ENCODE measurements at regions not wholly inside any gene's neighbourhood (a gene's known extent, or its start where the extent isn't known, plus 50 kb on each side); places are given as distances from the start of the nearest gene placed in this dataset.

DNA sequence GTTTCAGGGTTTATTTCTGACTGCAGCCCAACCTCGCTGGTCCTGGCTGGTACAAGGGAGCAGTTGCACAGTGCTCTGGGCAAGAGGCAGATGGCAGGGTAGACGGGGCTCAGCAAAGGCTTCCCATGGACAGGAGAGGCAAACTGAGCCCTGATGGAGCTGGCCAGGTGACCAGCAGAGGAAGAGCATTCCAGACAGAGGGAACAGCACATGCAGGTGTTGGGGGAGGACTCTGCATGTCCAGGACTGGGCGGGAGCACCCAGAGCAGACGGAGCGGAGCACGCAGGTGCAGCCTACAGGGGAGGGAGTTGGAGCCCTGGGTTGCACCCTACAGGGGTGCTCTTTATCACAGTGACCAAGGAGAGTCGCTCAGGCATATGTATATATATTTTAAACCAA, 285.3 kb downstream of the FOXL1 start:
- H3K9me3 ChIP-seq (ENCODE audit: low read depth, low read length, poor library complexity, severe bottlenecking) = no peaks in the 10 kb centered on the region
- H3K27me3 ChIP-seq (replicated peaks; ENCODE audit: insufficient read depth, low read depth, low read length, poor library complexity) = peaks cover 6% of the 10 kb centered on the region
- BruUV-seq (replicated peaks) = no TSS peak
- H3K36me3 ChIP-seq (ENCODE audit: insufficient read depth, low read length, poor library complexity, severe bottlenecking) = no peaks in the 10 kb centered on the region
- CTCF ChIA-PET = no interaction called here
- H3K4me3 ChIP-seq (ENCODE audit: low read depth, low read length, poor library complexity, severe bottlenecking) = no peak overlapping the region
- intact Hi-C loops (cut with micrococcal nuclease; ENCODE audit: unreplicated experiment) = no loop called here
- POLR2A ChIA-PET (ENCODE audit: low non-redundant PET) = no interaction called here
- H3K4me1 ChIP-seq (ENCODE audit: insufficient read depth, low read length, poor library complexity, severe bottlenecking) = no peaks in the 10 kb centered on the region
- no peak overlapping the region for H3K27ac ChIP-seq (ENCODE audit: low read depth, low read length, poor library complexity, severe bottlenecking)
- DNase-seq (ENCODE audit: low spot score) = no peak
- no peak for TF ChIP-seq EZH2 (IDR thresholded peaks at IDR 0.05; ENCODE audit: borderline replicate concordance, low read depth, low read length, poor library complexity, severe bottlenecking)
- TF ChIP-seq, protein P1, sequence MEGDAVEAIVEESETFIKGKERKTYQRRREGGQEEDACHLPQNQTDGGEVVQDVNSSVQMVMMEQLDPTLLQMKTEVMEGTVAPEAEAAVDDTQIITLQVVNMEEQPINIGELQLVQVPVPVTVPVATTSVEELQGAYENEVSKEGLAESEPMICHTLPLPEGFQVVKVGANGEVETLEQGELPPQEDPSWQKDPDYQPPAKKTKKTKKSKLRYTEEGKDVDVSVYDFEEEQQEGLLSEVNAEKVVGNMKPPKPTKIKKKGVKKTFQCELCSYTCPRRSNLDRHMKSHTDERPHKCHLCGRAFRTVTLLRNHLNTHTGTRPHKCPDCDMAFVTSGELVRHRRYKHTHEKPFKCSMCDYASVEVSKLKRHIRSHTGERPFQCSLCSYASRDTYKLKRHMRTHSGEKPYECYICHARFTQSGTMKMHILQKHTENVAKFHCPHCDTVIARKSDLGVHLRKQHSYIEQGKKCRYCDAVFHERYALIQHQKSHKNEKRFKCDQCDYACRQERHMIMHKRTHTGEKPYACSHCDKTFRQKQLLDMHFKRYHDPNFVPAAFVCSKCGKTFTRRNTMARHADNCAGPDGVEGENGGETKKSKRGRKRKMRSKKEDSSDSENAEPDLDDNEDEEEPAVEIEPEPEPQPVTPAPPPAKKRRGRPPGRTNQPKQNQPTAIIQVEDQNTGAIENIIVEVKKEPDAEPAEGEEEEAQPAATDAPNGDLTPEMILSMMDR (conservative IDR thresholded peaks at IDR 0.05; ENCODE audit: low read depth, low read length) = no peak

DNA sequence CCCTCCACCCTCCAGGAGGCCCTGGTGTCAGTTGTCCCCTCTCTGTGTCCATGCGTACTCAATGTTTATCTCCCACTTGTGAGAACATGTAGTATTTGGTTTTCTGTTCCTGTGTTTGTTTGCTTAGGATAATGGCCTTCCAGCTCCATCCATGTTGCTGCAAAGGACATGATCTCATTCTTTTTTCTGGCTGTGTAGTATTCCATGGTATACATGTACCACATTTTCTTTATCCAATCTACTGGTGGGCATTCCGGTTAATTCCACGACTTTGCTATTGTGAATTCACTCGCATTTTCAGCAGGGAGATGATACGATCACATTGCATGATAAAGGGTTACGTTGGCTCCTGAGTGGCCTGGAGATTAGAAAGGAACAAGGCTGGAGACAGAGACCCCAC, 286.2 kb downstream of the FOXL1 start:
- Histone ChIP-seq H3K4me3 (ENCODE audit: low read depth, low read length, poor library complexity, severe bottlenecking) (no peak overlapping the region), H3K4me1 (ENCODE audit: insufficient read depth, low read length, poor library complexity, severe bottlenecking) (no peaks in the 10 kb centered on the region), H3K27me3 (replicated peaks; ENCODE audit: insufficient read depth, low read depth, low read length, poor library complexity) (peaks cover 10% of the 10 kb centered on the region), H3K27ac (ENCODE audit: low read depth, low read length, poor library complexity, severe bottlenecking) (no peak overlapping the region), H3K9me3 (ENCODE audit: low read depth, low read length, poor library complexity, severe bottlenecking) (no peaks in the 10 kb centered on the region), H3K36me3 (ENCODE audit: insufficient read depth, low read length, poor library complexity, severe bottlenecking) (no peaks in the 10 kb centered on the region)
- intact Hi-C loops (cut with micrococcal nuclease; ENCODE audit: unreplicated experiment) = no loop called here
- ChIA-PET POLR2A (ENCODE audit: low non-redundant PET) (no interaction called here), CTCF (no interaction called here)
- TF ChIP-seq, protein P1 (conservative IDR thresholded peaks at IDR 0.05; ENCODE audit: low read depth, low read length) = no peak
- TF ChIP-seq EZH2 (IDR thresholded peaks at IDR 0.05; ENCODE audit: borderline replicate concordance, low read depth, low read length, poor library complexity, severe bottlenecking) = no peak
- no TSS peak for BruUV-seq (replicated peaks)
- no peak for DNase-seq (ENCODE audit: low spot score)

DNA sequence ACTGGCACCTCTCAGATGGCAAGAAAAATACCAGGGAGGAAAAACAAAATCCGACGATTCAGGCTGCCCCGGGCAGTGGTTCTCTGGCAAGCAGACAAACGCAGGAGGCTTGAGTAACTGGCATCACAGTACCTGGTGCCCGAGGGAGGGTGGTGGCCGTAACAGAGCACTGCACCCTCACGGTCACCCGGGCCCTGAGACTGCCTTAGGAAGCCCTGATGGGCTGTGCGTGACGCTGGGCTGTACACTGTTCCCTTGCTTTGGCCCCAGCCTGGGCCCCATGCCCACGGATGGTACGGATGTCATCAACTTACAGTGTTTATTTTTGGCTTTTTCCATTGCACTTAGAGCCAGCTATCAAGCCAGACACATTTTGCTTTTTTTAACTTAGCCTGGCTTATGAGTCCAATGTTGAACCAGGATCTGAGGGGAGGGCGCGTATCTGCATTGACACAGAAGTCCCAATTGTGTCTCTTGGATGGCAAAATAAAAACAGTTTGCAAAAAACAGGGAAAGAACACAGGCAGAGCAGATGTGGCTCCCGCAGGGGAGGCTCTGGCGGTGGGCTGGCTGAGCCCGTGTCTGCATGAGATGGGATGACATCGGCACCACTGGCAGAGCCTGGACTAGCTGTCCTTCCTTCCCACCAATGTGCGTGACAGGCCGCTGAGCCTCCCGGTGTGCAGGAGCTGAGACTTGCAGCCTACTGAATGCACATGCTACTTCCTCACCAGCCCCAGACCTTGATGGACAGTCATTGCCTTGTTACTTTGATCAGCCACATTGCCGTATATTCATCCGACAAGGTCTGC, 287.7 kb downstream of the FOXL1 start:
- ChIA-PET POLR2A (ENCODE audit: low non-redundant PET) (no interaction called here), CTCF (no interaction called here)
- Histone ChIP-seq H3K36me3 (ENCODE audit: insufficient read depth, low read length, poor library complexity, severe bottlenecking) (no peaks in the 10 kb centered on the region), H3K27ac (ENCODE audit: low read depth, low read length, poor library complexity, severe bottlenecking) (no peak overlapping the region), H3K27me3 (replicated peaks; ENCODE audit: insufficient read depth, low read depth, low read length, poor library complexity) (peaks cover 10% of the 10 kb centered on the region), H3K9me3 (ENCODE audit: low read depth, low read length, poor library complexity, severe bottlenecking) (no peaks in the 10 kb centered on the region), H3K4me1 (ENCODE audit: insufficient read depth, low read length, poor library complexity, severe bottlenecking) (no peaks in the 10 kb centered on the region), H3K4me3 (ENCODE audit: low read depth, low read length, poor library complexity, severe bottlenecking) (no peak overlapping the region)
- no peak for DNase-seq (ENCODE audit: low spot score)
- no peak for TF ChIP-seq EZH2 (IDR thresholded peaks at IDR 0.05; ENCODE audit: borderline replicate concordance, low read depth, low read length, poor library complexity, severe bottlenecking)
- TF ChIP-seq, protein P1 (conservative IDR thresholded peaks at IDR 0.05; ENCODE audit: low read depth, low read length) = no peak
- no TSS peak for BruUV-seq (replicated peaks)
- intact Hi-C loops (cut with micrococcal nuclease; ENCODE audit: unreplicated experiment) = no loop called here
